HK-2 (cell line): ENCODE measurements at regions not wholly inside any gene's neighbourhood (a gene's known extent, or its start where the extent isn't known, plus 50 kb on each side); places are given as distances from the start of the nearest gene placed in this dataset.

ENCODE experiments used
- DNase-seq: peaks from one replicate; pipeline ENCODE4 v3.0.0-alpha.2; 2018; ENCODE audit not compliant: unreplicated experiment

GRCh38 chr20:11867291-11867919 is 50.3 kb upstream of the BTBD3 start:
- no peak for DNase-seq
